DOHH2 (cell line): ENCODE measurements at regions not wholly inside any gene's neighbourhood (a gene's known extent, or its start where the extent isn't known, plus 50 kb on each side); places are given as distances from the start of the nearest gene placed in this dataset.

Experiments used
- H3F3A ChIP-seq: fragments of 200-600 bp; sonication (generic), shearing (Covaris generic); 2 replicates; pipeline ENCODE4 v1.6.0; 2016; ENCODE audit warnings: antibody characterized with exemption, mild to moderate bottlenecking; ENCODE audit not compliant: control insufficient read depth, insufficient read depth
- H3K27ac ChIP-seq: fragments of 200-600 bp; sonication (generic); 2 replicates; pipeline ENCODE4 v1.5.1; 2014; ENCODE audit warnings: low read depth, mild to moderate bottlenecking, low read length, moderate library complexity
- H3K27me3 ChIP-seq: fragments of 200-600 bp; sonication (generic); 2 replicates; pipeline ENCODE4 v1.6.1; 2014; ENCODE audit warnings: mild to moderate bottlenecking, low read length, mixed read lengths; ENCODE audit not compliant: control insufficient read depth
- H3K36me3 ChIP-seq: fragments of 200-600 bp; sonication (generic); 2 replicates; pipeline ENCODE4 v1.6.1; 2014; ENCODE audit warnings: mild to moderate bottlenecking, low read length, moderate library complexity, mixed read lengths; ENCODE audit not compliant: control insufficient read depth
- H3K4me1 ChIP-seq: fragments of 200-600 bp; sonication (generic); 2 replicates; pipeline ENCODE4 v1.6.1; 2014; ENCODE audit warnings: mild to moderate bottlenecking, low read length, mixed read lengths; ENCODE audit not compliant: control insufficient read depth
- H3K4me2 ChIP-seq: fragments of 200-600 bp; sonication (generic); 2 replicates; pipeline ENCODE4 v1.6.0; 2014; ENCODE audit warnings: mild to moderate bottlenecking, low read length, moderate library complexity
- H3K4me3 ChIP-seq: fragments of 200-600 bp; sonication (generic); 2 replicates; pipeline ENCODE4 v1.5.1; 2014; ENCODE audit warnings: mild to moderate bottlenecking, low read length, mixed read lengths
- H3K79me2 ChIP-seq: fragments of 200-600 bp; sonication (generic); 2 replicates; pipeline ENCODE4 v1.6.1; 2014; ENCODE audit warnings: mild to moderate bottlenecking, low read length, mixed read lengths; ENCODE audit not compliant: control insufficient read depth
- H3K9me2 ChIP-seq: fragments of 200-600 bp; sonication (generic); replicated peaks from 2 replicates; pipeline ENCODE4 v1.6.1; 2014; ENCODE audit warnings: mild to moderate bottlenecking, low read length, mixed read lengths; ENCODE audit not compliant: control insufficient read depth
- H3K9me3 ChIP-seq: fragments of 200-600 bp; sonication (generic); 2 replicates; pipeline ENCODE4 v1.6.1; 2014; ENCODE audit warnings: antibody characterized with exemption, low read length, mixed read lengths; ENCODE audit not compliant: control insufficient read depth, insufficient read depth
- H4K20me1 ChIP-seq: fragments of 200-600 bp; sonication (generic); 2 replicates; pipeline ENCODE4 v1.6.0; 2014; ENCODE audit warnings: low read depth, mild to moderate bottlenecking, antibody characterized with exemption, low read length, moderate library complexity; ENCODE audit not compliant: control insufficient read depth, insufficient read depth
- CTCF ChIP-seq: fragments of 200-600 bp; sonication (generic); IDR thresholded peaks from one replicate; pipeline ENCODE4 v1.5.1; 2014; ENCODE audit warnings: antibody characterized with exemption, mild to moderate bottlenecking, low read depth, low read length; ENCODE audit not compliant: poor library complexity, severe bottlenecking
- EZH2phosphoT487 ChIP-seq: fragments of 200-600 bp; sonication (generic); IDR thresholded peaks from 2 replicates; pipeline ENCODE4 v1.6.1; 2017; ENCODE audit warnings: borderline replicate concordance, mild to moderate bottlenecking, antibody characterized with exemption, low read length, moderate library complexity, mixed read lengths

GRCh38 chrX:127030016-127030748 lies 210.7 kb downstream of the PRR32 start:
- Histone ChIP-seq H3K4me3 (no peak overlapping the region), H3K79me2 (no peaks in the 10 kb centered on the region), H3K4me1 (no peaks in the 10 kb centered on the region), H3K4me2 (no peak overlapping the region), H3K9me2 (no peaks in the 10 kb centered on the region), H3F3A (no peaks in the 10 kb centered on the region), H3K36me3 (no peaks in the 10 kb centered on the region), H3K27ac (no peak overlapping the region), H4K20me1 (no peaks in the 10 kb centered on the region), H3K27me3 (no peaks in the 10 kb centered on the region), H3K9me3 (no peaks in the 10 kb centered on the region)
- TF ChIP-seq EZH2phosphoT487 (no peak), CTCF (no peak)

GRCh38 chrX:127037159-127037558 lies 217.6 kb downstream of the PRR32 start:
- Histone ChIP-seq H3F3A (no peaks in the 10 kb centered on the region), H3K27me3 (no peaks in the 10 kb centered on the region), H3K4me1 (no peaks in the 10 kb centered on the region), H3K4me3 (no peak overlapping the region), H3K4me2 (no peak overlapping the region), H3K79me2 (no peaks in the 10 kb centered on the region), H3K27ac (no peak overlapping the region), H3K36me3 (no peaks in the 10 kb centered on the region), H3K9me2 (no peaks in the 10 kb centered on the region), H3K9me3 (no peaks in the 10 kb centered on the region), H4K20me1 (no peaks in the 10 kb centered on the region)
- no peak for TF ChIP-seq EZH2phosphoT487
- no peak for TF ChIP-seq CTCF

- Histone ChIP-seq H3K4me2 (no peak overlapping the region), H3K9me2 (no peaks in the 10 kb centered on the region), H3K9me3 (no peaks in the 10 kb centered on the region), H3K4me1 (no peaks in the 10 kb centered on the region), H4K20me1 (no peaks in the 10 kb centered on the region), H3F3A (no peaks in the 10 kb centered on the region), H3K36me3 (no peaks in the 10 kb centered on the region), H3K27me3 (no peaks in the 10 kb centered on the region), H3K79me2 (no peaks in the 10 kb centered on the region), H3K27ac (no peak overlapping the region), H3K4me3 (no peak overlapping the region)
- TF ChIP-seq EZH2phosphoT487 = no peak
- TF ChIP-seq CTCF = peak; percentile 23
Measured at GRCh38 chrX:127038065-127038464, 218.5 kb downstream of the PRR32 start.
